ENCODE measurements at regions not wholly inside any gene's neighbourhood (a gene's known extent, or its start where the extent isn't known, plus 50 kb on each side); places are given as distances from the start of the nearest gene placed in this dataset.

GRCh38 chr7:49624611-49625010 lies 148.8 kb upstream of the VWC2 start:
- TF ChIP-seq, protein P1, sequence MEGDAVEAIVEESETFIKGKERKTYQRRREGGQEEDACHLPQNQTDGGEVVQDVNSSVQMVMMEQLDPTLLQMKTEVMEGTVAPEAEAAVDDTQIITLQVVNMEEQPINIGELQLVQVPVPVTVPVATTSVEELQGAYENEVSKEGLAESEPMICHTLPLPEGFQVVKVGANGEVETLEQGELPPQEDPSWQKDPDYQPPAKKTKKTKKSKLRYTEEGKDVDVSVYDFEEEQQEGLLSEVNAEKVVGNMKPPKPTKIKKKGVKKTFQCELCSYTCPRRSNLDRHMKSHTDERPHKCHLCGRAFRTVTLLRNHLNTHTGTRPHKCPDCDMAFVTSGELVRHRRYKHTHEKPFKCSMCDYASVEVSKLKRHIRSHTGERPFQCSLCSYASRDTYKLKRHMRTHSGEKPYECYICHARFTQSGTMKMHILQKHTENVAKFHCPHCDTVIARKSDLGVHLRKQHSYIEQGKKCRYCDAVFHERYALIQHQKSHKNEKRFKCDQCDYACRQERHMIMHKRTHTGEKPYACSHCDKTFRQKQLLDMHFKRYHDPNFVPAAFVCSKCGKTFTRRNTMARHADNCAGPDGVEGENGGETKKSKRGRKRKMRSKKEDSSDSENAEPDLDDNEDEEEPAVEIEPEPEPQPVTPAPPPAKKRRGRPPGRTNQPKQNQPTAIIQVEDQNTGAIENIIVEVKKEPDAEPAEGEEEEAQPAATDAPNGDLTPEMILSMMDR (IDR thresholded peaks at IDR 0.05), result no peak
- TF ChIP-seq POLR2A (IDR thresholded peaks at IDR 0.05), result no peak
